HG02884 (cell line): ENCODE measurements at regions not wholly inside any gene's neighbourhood (a gene's known extent, or its start where the extent isn't known, plus 50 kb on each side); places are given as distances from the start of the nearest gene placed in this dataset.
"Not testable (repeated sequence)": the region's sequence is repeated elsewhere in the genome, so short reads cannot be mapped to it uniquely, and the experiment has no call there.

Experiments used
- ATAC-seq: cut with Tn5 transposase; IDR thresholded peaks from one replicate; pipeline ENCODE4 v1.9.1; 2021; ENCODE audit warnings: mild to moderate bottlenecking, moderate library complexity; ENCODE audit not compliant: unreplicated experiment

GRCh38 chr4:141290771-141291170 lies 70.1 kb downstream of the ZNF330 start:
- no peak for ATAC-seq

DNA sequence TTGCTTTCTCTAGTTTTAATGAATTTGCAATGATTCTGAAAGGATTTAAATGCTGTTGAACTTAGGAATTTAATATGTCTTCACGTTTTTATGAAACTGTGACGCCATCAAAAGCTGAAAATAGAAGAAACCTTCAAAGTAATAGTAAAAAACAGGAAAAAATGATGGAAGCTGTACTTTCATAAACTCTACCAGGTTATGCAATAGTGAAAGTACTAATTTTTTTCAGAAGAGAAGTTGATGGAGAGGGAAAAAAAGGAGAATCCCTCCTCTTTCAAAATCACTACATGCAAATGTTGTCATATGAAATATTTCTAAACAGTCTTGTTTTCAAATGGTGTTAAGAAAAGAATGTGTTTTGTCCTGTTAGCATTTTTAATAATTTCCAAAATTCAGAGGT lies 73.6 kb downstream of the ZNF330 start:
- no peak for ATAC-seq

DNA sequence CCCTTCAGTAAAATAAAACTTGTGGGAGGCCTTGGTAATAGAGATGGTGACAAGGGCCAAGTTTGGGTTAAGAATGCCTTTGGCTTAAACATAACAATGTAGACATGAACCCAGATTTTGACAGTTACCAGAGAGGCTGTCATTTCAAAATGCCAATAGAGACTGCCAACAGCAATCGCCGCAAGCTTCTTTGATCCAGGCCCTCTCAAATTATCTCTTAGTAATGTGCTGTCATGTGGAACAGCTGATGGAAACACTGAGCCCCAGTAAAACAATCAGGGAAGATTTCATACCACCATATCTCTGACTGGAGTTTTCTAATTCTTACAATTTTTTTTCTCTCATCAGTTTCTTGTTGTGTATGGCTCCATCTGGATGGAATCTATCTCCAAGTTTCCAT lies 80.5 kb downstream of the ZNF330 start:
- ATAC-seq, result no peak

GRCh38 chr4:141302924-141303323 lies 82.2 kb downstream of the ZNF330 start:
- ATAC-seq, result no peak

- no peak for ATAC-seq
These were observed 83.7 kb downstream of the ZNF330 start for GRCh38 chr4:141304346-141304745.

- ATAC-seq, result no peak
These were observed 85.6 kb downstream of the ZNF330 start for GRCh38 chr4:141306331-141306730.

DNA sequence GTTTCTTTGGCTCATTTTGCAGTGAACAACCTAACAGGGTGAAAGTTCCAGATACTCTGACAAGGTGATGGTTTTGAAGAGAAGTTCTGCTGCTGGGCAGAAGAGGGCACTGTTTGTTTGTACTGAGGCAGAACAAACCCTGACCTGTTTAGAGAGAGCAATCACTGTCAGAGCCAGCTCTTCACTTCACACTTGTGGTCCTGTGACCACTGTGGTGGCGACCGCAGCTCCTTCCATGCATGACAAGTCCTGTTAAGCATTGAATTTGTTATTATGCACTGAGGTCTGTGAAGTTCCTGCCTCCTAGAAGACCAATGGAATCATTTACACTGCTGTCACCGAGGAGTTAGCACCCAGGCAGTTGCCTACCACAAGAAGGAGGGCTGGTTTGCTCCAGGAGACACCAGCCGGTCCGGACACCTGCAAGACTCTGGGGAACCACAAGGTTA lies 86.6 kb downstream of the ZNF330 start:
- ATAC-seq, result peak; percentile 98

DNA sequence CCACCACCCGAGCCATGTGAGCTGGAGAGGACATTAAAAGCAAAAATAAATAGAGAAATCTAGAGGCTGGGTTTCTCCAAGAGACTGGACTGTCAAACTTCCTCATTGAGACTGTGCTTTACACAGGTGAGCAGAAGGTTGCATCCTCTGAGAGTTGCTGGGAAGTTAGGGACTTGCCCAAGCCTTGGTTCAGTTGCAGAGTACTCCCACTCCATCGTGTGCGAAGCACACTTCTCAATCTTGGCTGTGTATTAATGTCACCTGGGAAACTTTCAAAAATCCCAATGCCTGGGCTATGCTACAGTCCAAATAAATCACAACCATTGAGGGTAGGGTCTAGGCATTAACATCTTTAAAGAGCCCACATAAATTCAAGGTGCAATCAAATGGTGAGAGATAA lies 89.2 kb downstream of the ZNF330 start:
- ATAC-seq, result peak; percentile 17

DNA sequence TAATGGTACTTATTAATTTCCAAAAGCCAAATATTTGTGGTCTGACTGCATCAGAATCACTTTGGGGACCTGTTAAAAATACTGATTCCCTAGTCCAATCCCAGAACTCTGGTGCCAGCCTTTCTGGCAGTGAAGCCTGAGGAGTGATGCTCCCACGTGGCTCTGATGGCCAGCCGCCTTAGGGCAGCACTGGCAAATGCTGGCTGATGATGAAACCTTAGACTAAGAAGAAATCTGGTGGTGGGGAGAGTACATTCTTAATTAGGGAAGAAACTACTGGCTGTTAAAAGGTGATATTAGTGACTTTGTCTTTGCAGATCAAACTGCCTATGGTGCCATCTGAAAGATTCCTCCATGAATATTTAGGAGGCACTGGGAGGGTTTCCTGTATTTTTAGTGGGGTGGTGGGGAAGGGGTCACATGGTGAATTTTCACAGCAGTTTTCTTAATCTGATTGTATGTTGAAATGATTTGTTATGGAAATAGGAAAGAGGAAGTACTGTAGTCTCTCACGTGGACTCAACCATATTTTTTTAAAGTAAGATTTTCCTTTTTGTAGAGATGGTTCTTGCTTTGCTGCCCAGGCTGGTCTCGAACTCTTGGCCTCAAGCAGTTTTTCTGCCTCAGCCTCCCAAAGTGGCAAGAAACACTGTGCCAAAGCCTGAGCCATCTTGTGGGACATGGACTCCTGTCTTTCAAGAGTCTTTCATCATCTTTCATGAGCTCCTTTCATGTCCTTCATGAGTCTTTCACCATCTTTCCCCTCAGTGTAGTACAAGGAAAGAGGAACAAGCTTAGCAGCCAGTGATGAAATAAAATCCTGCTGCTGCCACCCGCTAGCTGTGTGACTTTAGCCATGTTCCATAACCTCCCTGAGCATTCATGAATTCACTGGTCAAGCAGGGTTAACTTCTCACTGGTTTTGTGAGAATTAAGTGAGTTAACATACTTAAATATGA lies 90.8 kb downstream of the ZNF330 start:
- no peak for ATAC-seq

DNA sequence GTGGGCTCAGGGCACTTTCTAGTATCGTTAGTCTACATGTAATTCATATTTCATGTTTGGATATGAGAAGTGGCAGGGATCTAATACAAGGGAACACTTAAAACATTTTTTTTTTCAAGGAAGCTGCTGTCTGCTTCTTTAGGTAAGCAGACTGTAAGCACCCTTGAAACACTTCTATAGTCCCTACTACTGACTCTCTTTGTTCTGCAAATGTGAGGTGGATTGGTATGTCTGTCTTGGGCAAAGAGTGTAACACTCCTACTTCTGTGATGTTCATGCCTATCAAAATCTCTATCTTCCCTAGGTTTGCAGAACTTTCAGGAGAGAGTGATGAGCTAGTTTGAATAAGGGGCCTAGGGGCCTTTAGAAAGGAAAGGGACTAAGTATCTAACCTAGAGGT lies 93.9 kb downstream of the ZNF330 start:
- ATAC-seq, result no peak

DNA sequence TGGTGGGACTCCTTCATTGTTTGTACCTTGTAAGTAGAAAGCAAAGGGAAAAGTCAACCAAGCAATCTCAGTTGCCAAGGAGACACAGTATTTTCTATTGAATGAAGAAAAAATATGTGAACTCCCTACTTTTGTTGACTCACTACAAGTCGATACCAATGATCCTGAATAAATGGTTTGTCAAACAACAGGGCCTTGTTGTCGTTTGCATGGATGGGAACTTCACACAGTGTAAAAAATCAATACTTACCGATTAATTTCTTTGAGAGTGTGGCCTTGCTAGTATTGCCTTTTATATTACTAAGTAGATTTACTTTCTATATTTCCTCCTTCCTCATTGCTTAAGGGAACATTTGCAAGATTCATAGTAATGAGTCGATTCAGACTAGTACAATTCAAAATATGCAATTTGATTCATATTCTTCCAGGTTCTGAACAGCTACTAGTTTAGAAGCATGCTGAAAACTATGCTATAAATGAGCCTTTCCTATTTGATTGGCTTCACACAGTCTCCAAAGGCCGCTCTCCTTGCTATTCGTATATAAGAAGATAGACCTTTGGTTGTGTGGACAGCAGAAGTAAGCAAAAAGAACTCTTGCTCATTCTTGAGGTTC lies 108.0 kb downstream of the ZNF330 start:
- no peak for ATAC-seq

DNA sequence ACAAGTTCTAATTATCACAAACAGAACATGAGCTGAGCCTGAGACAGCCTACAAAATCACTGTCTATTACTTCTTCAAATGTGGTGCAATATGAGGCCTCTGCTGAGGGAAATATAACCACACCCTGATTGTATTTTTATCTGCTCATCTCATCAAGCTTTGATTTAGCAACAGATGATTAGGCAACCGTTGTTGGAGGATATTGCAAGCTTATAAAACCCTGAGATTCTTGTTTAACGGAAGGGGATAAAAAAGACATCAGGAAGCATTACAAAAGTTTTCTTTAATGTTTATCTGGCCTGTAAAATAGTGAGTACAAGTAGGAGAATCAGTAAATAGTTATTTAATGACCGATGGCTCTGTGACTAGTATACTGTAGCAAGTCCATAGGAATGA lies 108.5 kb downstream of the ZNF330 start:
- no peak for ATAC-seq

DNA sequence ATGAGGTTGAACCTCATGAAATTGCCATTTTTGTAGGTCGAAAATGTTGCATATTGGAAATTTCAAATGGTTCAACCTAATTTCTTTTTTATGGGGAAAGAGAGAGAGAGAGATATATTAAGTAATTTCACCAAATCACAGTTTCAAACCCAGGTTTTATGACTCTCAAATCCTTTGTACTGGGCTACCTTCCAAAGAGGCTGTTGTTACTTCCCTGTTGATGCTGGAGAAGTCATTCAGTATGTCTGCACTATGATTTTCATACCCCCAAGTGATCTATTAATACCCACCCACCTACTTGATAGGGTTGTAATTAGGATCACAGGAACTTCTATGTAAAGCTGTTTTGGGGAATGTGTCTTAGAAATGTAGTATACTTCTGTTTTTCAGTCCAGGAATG lies 109.9 kb downstream of the ZNF330 start:
- ATAC-seq, result no peak

- ATAC-seq, result no peak
These were observed 111.1 kb downstream of the ZNF330 start for GRCh38 chr4:141331534-141332358.

DNA sequence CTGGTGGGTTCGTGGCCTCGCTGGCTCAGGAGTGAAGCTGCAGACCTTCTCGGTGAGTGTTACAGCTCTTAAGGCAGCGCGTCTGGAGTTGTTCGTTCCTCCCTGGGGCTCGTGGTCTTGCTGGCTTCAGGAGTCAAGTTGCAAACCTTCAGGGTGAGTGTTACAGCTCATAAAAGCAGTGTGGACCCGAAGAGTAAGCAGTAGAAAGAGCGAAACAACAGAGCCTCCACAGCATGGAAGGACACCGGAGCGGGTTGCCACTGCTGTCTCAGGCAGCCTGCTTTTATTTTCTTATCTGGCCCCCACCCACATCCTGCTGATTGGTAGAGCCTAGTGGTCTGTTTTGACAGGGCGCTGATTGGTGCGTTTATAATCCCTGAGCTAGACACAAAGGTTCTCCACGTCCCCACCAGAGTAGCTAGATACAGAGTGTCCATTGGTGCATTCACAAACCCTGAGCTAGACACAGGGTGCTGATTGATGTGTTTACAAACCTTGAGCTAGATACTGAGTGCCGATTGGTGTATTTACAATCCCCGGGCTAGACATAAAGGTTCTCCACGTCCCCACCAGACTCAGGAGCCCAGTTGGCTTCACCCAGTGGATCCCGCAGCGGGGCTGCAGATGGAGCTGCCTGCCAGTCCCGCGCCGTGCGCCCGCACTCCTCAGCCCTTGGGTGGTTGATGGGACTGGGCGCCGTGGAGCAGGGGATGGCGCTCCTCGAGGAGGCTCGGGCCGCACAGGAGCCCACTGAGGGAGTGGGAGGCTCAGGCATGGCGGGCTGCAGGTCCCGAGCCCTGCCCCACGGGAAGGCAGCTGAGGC lies 111.9 kb downstream of the ZNF330 start:
- ATAC-seq, result not testable (repeated sequence)

DNA sequence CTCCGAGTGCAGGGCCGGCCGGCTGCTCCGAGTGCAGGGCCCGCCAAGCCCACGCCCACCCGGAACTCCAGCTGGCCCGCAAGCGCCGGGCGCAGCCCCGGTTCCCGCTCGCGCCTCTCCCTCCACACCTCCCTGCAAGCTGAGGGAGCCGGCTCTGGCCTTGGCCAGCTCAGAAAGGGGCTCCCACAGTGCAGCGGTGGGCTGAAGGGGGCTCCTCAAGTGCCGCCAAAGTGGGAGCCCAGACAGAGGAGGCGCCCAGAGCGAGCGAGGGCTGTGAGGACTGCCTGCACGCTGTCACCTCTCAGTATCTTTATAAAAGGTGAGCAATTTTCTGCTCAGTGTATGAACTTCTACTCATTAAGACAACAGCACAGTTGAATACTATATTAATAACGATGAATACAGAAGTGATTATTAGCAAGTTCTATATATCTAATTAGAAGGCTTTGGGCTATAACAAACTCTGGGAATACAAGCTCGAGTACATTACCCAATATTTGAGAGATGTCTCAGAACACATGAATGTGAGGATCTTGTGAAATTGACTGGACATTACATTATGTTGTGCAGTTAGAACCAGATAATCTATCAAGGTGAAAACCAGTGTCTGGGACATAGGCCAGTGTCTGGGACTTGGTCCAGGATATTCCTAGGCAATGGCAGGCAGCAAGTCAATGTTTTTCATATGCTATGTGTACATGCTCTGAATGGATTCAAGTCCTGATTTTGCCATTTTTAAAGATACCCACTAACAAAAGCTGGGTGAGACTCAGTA lies 112.9 kb downstream of the ZNF330 start:
- ATAC-seq, result not testable (repeated sequence)

DNA sequence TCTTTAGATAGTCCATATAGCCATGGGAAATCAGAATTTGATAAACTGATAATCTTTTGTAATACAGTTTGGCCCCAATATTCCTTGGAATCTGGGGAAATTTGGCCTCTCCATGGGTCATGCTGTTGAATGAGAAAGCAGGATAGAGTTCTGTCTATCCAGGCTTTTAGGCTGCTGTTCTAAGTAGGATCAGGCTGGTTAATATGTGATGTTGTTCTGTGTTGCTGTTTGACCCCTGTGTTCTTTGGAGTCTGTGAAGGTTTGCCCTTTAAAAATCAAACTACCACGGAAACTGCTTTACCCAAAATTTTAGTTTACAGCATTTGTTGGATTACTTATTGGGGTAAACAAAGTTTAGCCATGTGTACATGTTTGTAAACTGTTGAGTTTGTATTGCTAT lies 114.5 kb downstream of the ZNF330 start:
- no peak for ATAC-seq

GRCh38 chr4:141338238-141338637 lies 117.5 kb downstream of the ZNF330 start:
- no peak for ATAC-seq

- no peak for ATAC-seq
These were observed 118.7 kb downstream of the ZNF330 start for GRCh38 chr4:141339391-141339790.

DNA sequence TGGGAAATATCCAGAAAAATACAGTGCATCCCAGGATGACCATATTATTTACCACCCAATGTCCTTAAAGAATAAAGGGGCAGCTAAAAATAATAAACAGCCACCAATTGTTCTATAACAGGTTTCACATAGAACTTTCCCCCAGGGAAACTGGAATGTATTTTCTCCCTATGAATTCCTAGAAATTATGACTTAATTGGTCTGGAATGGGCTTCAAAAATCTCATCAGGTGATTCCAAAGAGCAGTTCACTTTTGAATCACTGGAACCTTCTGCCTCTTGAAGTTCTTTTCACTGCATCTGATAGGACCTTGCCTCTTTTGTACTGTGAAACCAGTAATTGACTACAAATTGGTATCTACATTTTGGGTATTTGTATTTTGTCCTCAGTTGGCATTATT lies 119.3 kb downstream of the ZNF330 start:
- ATAC-seq, result no peak
